Jurkat, Clone E6-1 (cell line): ENCODE measurements at regions not wholly inside any gene's neighbourhood (a gene's known extent, or its start where the extent isn't known, plus 50 kb on each side); places are given as distances from the start of the nearest gene placed in this dataset.

Experiments used
- DNase-seq: peaks from one replicate; pipeline ENCODE4 v3.0.0-alpha.2; 2011; ENCODE audit warnings: low read depth, low spot score
- H3K4me3 ChIP-seq: 2 replicates; pipeline ENCODE4 v1.5.1; 2011; ENCODE audit warnings: mild to moderate bottlenecking, low read length, control low read depth, moderate library complexity

GRCh38 chr2:122519821-122520611 is 764.6 kb downstream of the TSN start:
- H3K4me3 ChIP-seq = no peak overlapping the region
- DNase-seq = no peak

DNA sequence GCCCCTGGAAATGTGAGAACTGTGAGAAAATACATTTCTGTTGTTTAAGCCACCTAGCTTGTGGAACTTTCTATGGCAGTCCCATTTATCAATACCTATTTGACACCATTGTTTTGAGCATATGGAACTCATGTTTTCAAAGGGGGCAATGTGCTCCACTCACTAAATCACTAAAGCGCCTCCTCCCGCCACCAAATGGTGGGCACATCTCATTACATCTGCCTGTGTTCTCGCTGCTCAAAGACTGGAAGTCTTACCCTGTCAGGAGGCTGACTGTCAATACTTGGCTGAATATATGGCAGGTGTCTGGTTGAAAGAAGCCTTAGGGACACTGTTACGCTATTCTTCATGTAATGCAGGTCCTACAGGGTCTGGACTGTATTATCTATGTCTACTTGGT is 767.7 kb downstream of the TSN start:
- DNase-seq = peak; percentile 29
- H3K4me3 ChIP-seq = no peak overlapping the region

GRCh38 chr2:122523981-122524380 is 768.5 kb downstream of the TSN start:
- no peak for DNase-seq
- H3K4me3 ChIP-seq = no peak overlapping the region

DNA sequence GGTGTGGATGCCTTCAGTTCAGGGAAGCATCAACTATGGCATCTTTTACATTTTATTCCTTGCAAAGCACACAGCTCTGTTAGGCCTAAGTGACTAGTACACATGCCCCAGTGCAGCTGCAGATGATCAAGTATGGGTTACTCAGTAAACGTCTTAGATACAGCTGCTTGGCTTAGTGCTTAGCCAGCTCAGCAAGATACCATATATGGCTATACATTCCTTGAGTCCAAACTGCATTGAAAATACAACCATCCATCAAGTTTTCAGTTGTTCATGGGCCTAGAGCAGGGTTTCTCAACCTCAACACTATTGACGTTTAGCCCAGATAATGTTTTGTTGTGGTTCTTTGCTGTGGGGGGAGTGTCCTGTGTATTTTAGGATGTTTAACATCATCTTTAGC is 769.9 kb downstream of the TSN start:
- H3K4me3 ChIP-seq = no peak overlapping the region
- DNase-seq = no peak

GRCh38 chr2:122528061-122528460 is 772.6 kb downstream of the TSN start:
- H3K4me3 ChIP-seq = no peak overlapping the region
- DNase-seq = no peak

GRCh38 chr2:122528958-122529705 is 773.7 kb downstream of the TSN start:
- DNase-seq = no peak
- H3K4me3 ChIP-seq = no peak overlapping the region

DNA sequence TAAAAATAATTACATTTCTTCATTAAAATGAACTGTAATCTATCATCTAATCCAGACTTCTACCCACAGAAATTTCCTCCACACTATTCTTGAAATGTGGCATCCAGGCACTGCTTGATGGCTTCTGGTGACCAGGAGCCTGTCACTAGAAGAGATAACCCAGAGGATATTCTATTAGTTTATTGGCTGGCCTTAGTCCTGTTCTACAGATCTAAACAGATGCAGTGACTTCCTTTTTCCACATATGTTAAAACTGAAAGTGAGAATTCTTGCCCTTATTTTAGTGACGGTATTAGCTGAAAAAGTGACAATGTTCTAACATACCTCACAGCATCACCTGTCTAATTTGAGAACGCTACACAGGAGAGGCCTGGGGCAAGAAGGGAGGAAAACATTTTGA is 775.4 kb downstream of the TSN start:
- DNase-seq = no peak
- H3K4me3 ChIP-seq = no peak overlapping the region

- DNase-seq = no peak
- H3K4me3 ChIP-seq = no peak overlapping the region
These were observed 776.0 kb downstream of the TSN start for GRCh38 chr2:122531290-122532071.

- no peak overlapping the region for H3K4me3 ChIP-seq
- no peak for DNase-seq
These were observed 776.6 kb downstream of the TSN start for GRCh38 chr2:122532072-122532344.

DNA sequence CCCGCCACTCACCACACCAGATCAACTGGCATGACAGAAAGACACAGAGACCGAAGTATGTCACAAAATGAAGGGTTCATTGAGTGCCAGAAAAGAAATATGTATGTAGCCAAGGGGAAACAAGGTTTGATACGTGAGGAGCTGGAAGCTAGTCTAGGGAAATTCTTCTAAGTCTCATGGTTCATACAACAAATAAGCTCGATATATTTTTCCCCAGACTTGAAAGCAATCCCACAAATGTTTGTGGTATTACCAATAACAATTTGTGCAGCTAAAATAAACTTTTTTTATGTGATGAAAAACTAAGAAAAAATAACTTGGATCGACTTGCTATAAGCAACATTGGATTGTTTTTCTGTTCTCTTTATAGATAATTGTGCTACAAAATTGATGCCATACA is 777.0 kb downstream of the TSN start:
- DNase-seq = no peak
- no peak overlapping the region for H3K4me3 ChIP-seq

DNA sequence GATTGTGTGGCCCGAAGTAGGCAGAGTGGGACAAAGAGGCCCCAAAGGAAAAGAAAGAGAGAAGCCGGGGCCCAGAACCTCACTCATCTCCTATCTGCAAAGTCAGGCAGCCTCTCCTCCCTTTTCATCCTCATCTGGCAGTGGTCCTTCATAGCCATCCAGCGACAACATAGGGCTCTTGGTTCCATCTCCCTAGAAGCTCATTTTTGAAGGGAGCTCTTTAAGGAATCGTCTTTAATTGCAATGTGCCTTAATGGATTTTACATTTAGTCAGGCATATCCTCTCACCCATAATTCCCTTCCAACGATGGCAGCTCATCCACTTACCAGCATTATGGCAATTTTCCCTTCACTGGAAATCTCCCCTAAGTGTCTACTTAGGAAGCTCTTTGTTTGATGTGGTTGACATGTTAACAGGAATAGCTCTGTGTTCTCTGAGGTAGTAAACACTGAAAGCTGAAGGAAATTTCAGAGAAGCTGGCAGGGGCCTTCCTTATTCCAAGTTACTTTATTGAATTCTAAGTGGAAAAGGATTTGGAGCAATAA is 780.6 kb downstream of the TSN start:
- H3K4me3 ChIP-seq = no peak overlapping the region
- no peak for DNase-seq

DNA sequence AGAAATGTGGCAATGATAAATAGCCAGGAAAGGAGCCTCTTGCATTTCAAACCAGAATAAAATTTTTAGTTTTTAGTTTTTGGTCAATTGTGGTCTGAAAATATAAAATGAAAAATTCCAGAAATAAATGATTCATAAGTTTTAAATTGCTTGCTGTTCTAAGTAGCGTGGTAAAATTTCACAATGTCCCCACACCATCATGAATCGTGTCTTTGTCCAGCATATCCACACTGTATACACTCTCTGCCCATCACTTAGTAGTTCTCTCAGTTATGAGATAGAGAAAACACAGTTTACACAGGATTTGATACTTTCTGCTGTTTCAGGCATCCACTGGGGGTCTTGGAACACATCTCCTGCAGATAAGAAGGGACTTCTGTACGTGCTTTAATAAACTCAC is 783.9 kb downstream of the TSN start:
- no peak for DNase-seq
- no peak overlapping the region for H3K4me3 ChIP-seq

GRCh38 chr2:122539920-122540319 is 784.5 kb downstream of the TSN start:
- DNase-seq = no peak
- H3K4me3 ChIP-seq = no peak overlapping the region

- H3K4me3 ChIP-seq = no peak overlapping the region
These were observed 786.8 kb downstream of the TSN start for GRCh38 chr2:122542236-122542635.

GRCh38 chr2:122542646-122543045 is 787.2 kb downstream of the TSN start:
- H3K4me3 ChIP-seq = no peak overlapping the region
- DNase-seq = no peak

More at GRCh38 chr2:122542236-122542635, 786.8 kb downstream of the TSN start:
- DNase-seq = no peak

DNA sequence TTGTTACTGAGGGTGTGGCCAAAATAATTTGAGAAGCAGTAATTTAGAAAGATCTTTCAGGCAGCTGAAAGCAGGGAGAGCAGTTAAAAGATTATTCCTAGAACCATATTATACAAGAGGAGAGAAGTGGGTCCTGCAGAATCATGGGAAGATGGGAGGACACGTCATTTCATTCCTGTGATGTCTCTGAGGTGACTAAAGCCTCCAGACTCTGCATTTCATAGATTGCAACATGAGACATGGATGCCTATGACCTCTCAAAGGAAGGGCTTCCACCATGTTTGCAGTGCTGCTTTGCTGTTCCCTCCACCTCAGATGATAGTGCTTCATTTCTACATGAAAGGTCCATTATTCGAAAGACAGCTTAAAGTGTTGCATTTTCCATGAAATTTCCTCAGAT is 788.4 kb downstream of the TSN start:
- H3K4me3 ChIP-seq = no peak overlapping the region
- no peak for DNase-seq

GRCh38 chr2:122545821-122546220 is 790.4 kb downstream of the TSN start:
- DNase-seq = no peak
- H3K4me3 ChIP-seq = no peak overlapping the region

GRCh38 chr2:122562775-122563174 is 807.3 kb downstream of the TSN start:
- DNase-seq = no peak
- no peak overlapping the region for H3K4me3 ChIP-seq

- no peak for DNase-seq
- H3K4me3 ChIP-seq = no peak overlapping the region
These were observed 808.3 kb downstream of the TSN start for GRCh38 chr2:122563781-122564180.

GRCh38 chr2:122564843-122565242 is 809.4 kb downstream of the TSN start:
- H3K4me3 ChIP-seq = no peak overlapping the region
- no peak for DNase-seq
